Right lobe of liver (tissue), 4 donors: ENCODE measurements at regions not wholly inside any gene's neighbourhood (a gene's known extent, or its start where the extent isn't known, plus 50 kb on each side); places are given as distances from the start of the nearest gene placed in this dataset.

ENCODE experiments used
- CTCF ChIP-seq, 4 donors: fragments of 200-600 bp in 3 of 4; fragments of 450-650 bp in 1 of 4; IDR thresholded peaks; one replicate each; pipeline versions ENCODE4 v1.5.1 to v1.8.0; 2016 to 2022; ENCODE audit warnings: antibody characterized with exemption in 4 of 4, mild to moderate bottlenecking in 2 of 4
- POLR2A ChIP-seq: fragments of 450-650 bp; IDR thresholded peaks from one replicate; pipeline ENCODE4 v1.6.1; 2017; ENCODE audit warnings: antibody characterized with exemption, mild to moderate bottlenecking
- donor health status: DM: no; HTN: no; CAD: no.
- donor health status: DM: no; HTN: no; CAD: no.
- donor health status: DM: no; HTN: yes; CAD: no.

DNA sequence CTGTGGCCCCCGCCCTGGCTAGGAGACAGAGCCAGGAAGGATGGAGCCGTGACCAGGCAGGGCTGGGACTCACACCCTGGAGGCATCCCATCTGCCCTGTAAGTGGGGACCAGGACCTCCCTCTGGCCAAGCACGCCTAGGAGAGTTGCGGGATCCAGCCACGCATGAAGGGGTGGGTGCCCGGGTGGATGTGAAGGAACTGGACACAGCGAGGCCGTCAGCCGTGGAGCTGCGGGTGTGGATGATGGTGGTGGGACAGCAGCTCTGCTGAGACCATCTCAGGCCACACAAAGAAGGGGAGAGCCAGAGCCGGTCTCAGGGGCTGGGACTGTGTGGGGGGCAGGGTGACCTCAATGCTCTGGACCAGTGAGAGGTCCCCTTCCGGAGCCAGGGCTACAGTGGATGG lies 746.4 kb downstream of the BRD1 start:
- no peak for TF ChIP-seq CTCF (IDR thresholded peaks at IDR 0.05)
- TF ChIP-seq POLR2A, result no peak
